ENCODE measurements at regions not wholly inside any gene's neighbourhood (a gene's known extent, or its start where the extent isn't known, plus 50 kb on each side); places are given as distances from the start of the nearest gene placed in this dataset.

- no peak for DNase-seq
These were observed 1198.2 kb upstream of the PCDH9 start for GRCh38 chr13:68428292-68428691.

- no peak for DNase-seq
These were observed 1187.7 kb upstream of the PCDH9 start for GRCh38 chr13:68417801-68418200.

- no peak for DNase-seq
These were observed 1179.9 kb upstream of the PCDH9 start for GRCh38 chr13:68410007-68410406.

- no peak for DNase-seq
These were observed 1160.9 kb upstream of the PCDH9 start for GRCh38 chr13:68390987-68391386.

- DNase-seq: no peak
These were observed 1156.7 kb upstream of the PCDH9 start for GRCh38 chr13:68386808-68387207.

- no peak for DNase-seq
These were observed 1150.2 kb upstream of the PCDH9 start for GRCh38 chr13:68380041-68380973.

- no peak for DNase-seq
These were observed 1148.2 kb upstream of the PCDH9 start for GRCh38 chr13:68378294-68378693.

- DNase-seq: no peak
These were observed 1144.9 kb upstream of the PCDH9 start for GRCh38 chr13:68375004-68375403.

GRCh38 chr13:68369739-68370138 is 1139.6 kb upstream of the PCDH9 start:
- DNase-seq: no peak

GRCh38 chr13:68368922-68369321 is 1138.8 kb upstream of the PCDH9 start:
- no peak for DNase-seq

GRCh38 chr13:68359105-68359504 is 1129.0 kb upstream of the PCDH9 start:
- no peak for DNase-seq

- DNase-seq: no peak
These were observed 1128.2 kb upstream of the PCDH9 start for GRCh38 chr13:68358294-68358705.

- DNase-seq: no peak
These were observed 1120.4 kb upstream of the PCDH9 start for GRCh38 chr13:68350554-68350953.

- no peak for DNase-seq
These were observed 1117.1 kb upstream of the PCDH9 start for GRCh38 chr13:68347220-68347619.

- no peak for DNase-seq
These were observed 1115.9 kb upstream of the PCDH9 start for GRCh38 chr13:68345963-68346531.

- no peak for DNase-seq
These were observed 1093.0 kb upstream of the PCDH9 start for GRCh38 chr13:68323124-68323523.

GRCh38 chr13:68319384-68319783 is 1089.2 kb upstream of the PCDH9 start:
- DNase-seq: no peak

GRCh38 chr13:68304286-68304893 is 1074.3 kb upstream of the PCDH9 start:
- no peak for DNase-seq

- no peak for DNase-seq
These were observed 1063.5 kb upstream of the PCDH9 start for GRCh38 chr13:68293631-68294030.

GRCh38 chr13:68292601-68293000 is 1062.5 kb upstream of the PCDH9 start:
- DNase-seq: no peak

GRCh38 chr13:68291595-68291994 is 1061.5 kb upstream of the PCDH9 start:
- no peak for DNase-seq

GRCh38 chr13:68275758-68276157 is 1045.6 kb upstream of the PCDH9 start:
- DNase-seq: no peak

GRCh38 chr13:68272652-68273051 is 1042.5 kb upstream of the PCDH9 start:
- no peak for DNase-seq

- no peak for DNase-seq
These were observed 1034.6 kb upstream of the PCDH9 start for GRCh38 chr13:68264692-68265091.

Data from C1 segment of cervical spinal cord (tissue), 14 donors.